ENCODE measurements at regions not wholly inside any gene's neighbourhood (a gene's known extent, or its start where the extent isn't known, plus 50 kb on each side); places are given as distances from the start of the nearest gene placed in this dataset.

GRCh38 chr3:14039149-14039548, 85.5 kb downstream of the CHCHD4 start:
- TF ChIP-seq YY1 (IDR thresholded peaks at IDR 0.05; ENCODE audit: insufficient read depth, insufficient read length) (no peak), SUZ12 (IDR thresholded peaks at IDR 0.05; ENCODE audit: extremely low read depth, insufficient read depth, insufficient read length) (no peak)
